HEK293 (cell line): ENCODE measurements at regions not wholly inside any gene's neighbourhood (a gene's known extent, or its start where the extent isn't known, plus 50 kb on each side); places are given as distances from the start of the nearest gene placed in this dataset.

ENCODE experiments used
- ZBTB20 ChIP-seq: fragments of 450-650 bp; formaldehyde crosslinking; IDR thresholded peaks from 2 replicates; pipeline ENCODE4 v1.5.1; 2016; ENCODE audit warnings: missing biosample characterization, missing genetic modification characterization
- ZBTB48 ChIP-seq: fragments of 450-650 bp; formaldehyde crosslinking; IDR thresholded peaks from 2 replicates; pipeline ENCODE4 v1.5.1; 2016; ENCODE audit warnings: missing biosample characterization, missing genetic modification characterization
- ZBTB7A ChIP-seq: fragments of 450-650 bp; formaldehyde crosslinking; IDR thresholded peaks from 2 replicates; pipeline ENCODE4 v1.5.1; 2016; ENCODE audit warnings: low read depth, missing biosample characterization, missing genetic modification characterization
- ZFP41 ChIP-seq: fragments of 450-650 bp; formaldehyde crosslinking; IDR thresholded peaks from 2 replicates; pipeline ENCODE4 v1.5.1; 2016; ENCODE audit warnings: missing biosample characterization, missing genetic modification characterization, borderline replicate concordance
- ZFP69B ChIP-seq: fragments of 450-650 bp; formaldehyde crosslinking; IDR thresholded peaks from 2 replicates; pipeline ENCODE4 v1.5.1; 2016; ENCODE audit warnings: missing biosample characterization, missing genetic modification characterization
- ZNF175 ChIP-seq: fragments of 450-650 bp; formaldehyde crosslinking; IDR thresholded peaks from 2 replicates; pipeline ENCODE4 v1.5.1; 2016; ENCODE audit warnings: missing biosample characterization, missing genetic modification characterization
- ZNF416 ChIP-seq: fragments of 450-650 bp; formaldehyde crosslinking; IDR thresholded peaks from 2 replicates; pipeline ENCODE4 v1.5.1; 2016; ENCODE audit warnings: missing biosample characterization, missing genetic modification characterization
- ZNF423 ChIP-seq: fragments of 450-650 bp; formaldehyde crosslinking; IDR thresholded peaks from 2 replicates; pipeline ENCODE4 v1.5.1; 2016; ENCODE audit warnings: missing biosample characterization, missing genetic modification characterization
- ZNF549 ChIP-seq: fragments of 450-650 bp; IDR thresholded peaks from 2 replicates; pipeline ENCODE4 v1.5.1; 2018; ENCODE audit warnings: missing biosample characterization, missing genetic modification characterization, mild to moderate bottlenecking, inconsistent platforms, moderate library complexity
- ZNF561 ChIP-seq: fragments of 450-650 bp; IDR thresholded peaks from 2 replicates; pipeline ENCODE4 v1.5.1; 2018; ENCODE audit warnings: missing biosample characterization, missing genetic modification characterization, borderline replicate concordance
- ZNF610 ChIP-seq: fragments of 450-650 bp; formaldehyde crosslinking; IDR thresholded peaks from 2 replicates; pipeline ENCODE4 v1.5.1; 2016; ENCODE audit warnings: missing biosample characterization, missing genetic modification characterization, borderline replicate concordance
- TF ChIP-seq, protein P1 (sequence below): fragments of 450-650 bp; formaldehyde crosslinking; IDR thresholded peaks from 2 replicates; pipeline ENCODE4 v1.5.1; 2016; ENCODE audit warnings: missing biosample characterization, missing genetic modification characterization
- TF ChIP-seq, protein P2 (sequence below): fragments of 450-650 bp; formaldehyde crosslinking; IDR thresholded peaks from 2 replicates; pipeline ENCODE4 v1.5.1; 2017; ENCODE audit warnings: missing biosample characterization, mild to moderate bottlenecking, missing genetic modification characterization, moderate library complexity

- TF ChIP-seq, protein P1, sequence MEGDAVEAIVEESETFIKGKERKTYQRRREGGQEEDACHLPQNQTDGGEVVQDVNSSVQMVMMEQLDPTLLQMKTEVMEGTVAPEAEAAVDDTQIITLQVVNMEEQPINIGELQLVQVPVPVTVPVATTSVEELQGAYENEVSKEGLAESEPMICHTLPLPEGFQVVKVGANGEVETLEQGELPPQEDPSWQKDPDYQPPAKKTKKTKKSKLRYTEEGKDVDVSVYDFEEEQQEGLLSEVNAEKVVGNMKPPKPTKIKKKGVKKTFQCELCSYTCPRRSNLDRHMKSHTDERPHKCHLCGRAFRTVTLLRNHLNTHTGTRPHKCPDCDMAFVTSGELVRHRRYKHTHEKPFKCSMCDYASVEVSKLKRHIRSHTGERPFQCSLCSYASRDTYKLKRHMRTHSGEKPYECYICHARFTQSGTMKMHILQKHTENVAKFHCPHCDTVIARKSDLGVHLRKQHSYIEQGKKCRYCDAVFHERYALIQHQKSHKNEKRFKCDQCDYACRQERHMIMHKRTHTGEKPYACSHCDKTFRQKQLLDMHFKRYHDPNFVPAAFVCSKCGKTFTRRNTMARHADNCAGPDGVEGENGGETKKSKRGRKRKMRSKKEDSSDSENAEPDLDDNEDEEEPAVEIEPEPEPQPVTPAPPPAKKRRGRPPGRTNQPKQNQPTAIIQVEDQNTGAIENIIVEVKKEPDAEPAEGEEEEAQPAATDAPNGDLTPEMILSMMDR (tag by site-specific recombination), result no peak
- TF ChIP-seq ZBTB48 (tag by site-specific recombination) (no peak), ZFP41 (tag by site-specific recombination) (no peak), ZNF549 (tag by site-specific recombination) (no peak), ZNF423 (tag by site-specific recombination) (no peak), ZNF610 (no peak), ZNF416 (tag by site-specific recombination) (no peak), ZNF561 (no peak), ZNF175 (tag by site-specific recombination) (no peak), ZBTB7A (tag by site-specific recombination) (no peak), ZBTB20 (no peak), ZFP69B (no peak)
- TF ChIP-seq, protein P2, sequence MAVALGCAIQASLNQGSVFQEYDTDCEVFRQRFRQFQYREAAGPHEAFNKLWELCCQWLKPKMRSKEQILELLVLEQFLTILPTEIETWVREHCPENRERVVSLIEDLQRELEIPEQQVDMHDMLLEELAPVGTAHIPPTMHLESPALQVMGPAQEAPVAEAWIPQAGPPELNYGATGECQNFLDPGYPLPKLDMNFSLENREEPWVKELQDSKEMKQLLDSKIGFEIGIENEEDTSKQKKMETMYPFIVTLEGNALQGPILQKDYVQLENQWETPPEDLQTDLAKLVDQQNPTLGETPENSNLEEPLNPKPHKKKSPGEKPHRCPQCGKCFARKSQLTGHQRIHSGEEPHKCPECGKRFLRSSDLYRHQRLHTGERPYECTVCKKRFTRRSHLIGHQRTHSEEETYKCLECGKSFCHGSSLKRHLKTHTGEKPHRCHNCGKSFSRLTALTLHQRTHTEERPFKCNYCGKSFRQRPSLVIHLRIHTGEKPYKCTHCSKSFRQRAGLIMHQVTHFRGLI, result no peak
Measured at GRCh38 chr6:111982681-111983080, 71.2 kb upstream of the CCN6 start.
